Forelimb muscle (tissue), 1 donor: ENCODE measurements at regions not wholly inside any gene's neighbourhood (a gene's known extent, or its start where the extent isn't known, plus 50 kb on each side); places are given as distances from the start of the nearest gene placed in this dataset.
"Not testable (repeated sequence)": the region's sequence is repeated elsewhere in the genome, so short reads cannot be mapped to it uniquely, and the experiment has no call there.

Source experiments
- DNase-seq: peaks from one replicate; pipeline ENCODE4 v3.0.0-alpha.2; 2013; ENCODE audit warnings: low read depth

DNA sequence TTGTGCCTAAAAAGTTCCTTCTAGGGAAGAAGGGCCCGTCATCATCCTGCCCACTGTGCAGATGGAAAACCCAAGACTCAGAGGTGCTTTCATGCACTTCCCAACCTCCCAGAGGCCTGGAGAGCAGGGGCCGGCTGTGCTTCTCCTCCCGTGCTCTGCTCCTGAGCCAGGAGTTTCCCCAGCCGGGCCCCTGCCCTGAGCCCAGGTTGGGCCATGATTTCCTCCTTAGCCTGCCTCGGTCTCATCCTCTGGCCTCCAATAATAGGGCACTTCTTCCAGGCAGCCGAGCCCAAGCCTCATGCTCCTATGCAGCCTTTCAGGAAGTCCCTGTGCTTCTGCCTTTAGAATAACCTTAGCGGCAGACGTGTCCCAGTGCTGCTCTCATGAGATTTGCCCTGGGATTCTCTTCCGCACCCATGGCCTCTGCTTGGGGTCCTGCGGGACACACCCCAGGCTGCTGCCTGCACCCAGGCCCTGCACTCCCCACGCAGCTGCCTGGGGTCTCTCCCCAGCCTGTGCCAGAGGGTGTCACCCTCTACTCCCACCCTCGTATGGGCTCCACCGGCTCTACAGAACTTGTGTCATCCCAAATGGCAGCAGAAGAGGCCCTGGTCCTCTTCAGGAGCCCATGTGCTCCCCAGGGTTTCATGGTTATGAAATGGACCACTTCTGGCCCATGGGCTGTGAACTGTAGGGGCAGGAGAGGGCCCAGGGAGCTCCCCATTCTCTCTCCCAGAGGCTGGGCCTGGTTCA, 359.3 kb downstream of the ADGRD1 start:
- DNase-seq, result no peak

DNA sequence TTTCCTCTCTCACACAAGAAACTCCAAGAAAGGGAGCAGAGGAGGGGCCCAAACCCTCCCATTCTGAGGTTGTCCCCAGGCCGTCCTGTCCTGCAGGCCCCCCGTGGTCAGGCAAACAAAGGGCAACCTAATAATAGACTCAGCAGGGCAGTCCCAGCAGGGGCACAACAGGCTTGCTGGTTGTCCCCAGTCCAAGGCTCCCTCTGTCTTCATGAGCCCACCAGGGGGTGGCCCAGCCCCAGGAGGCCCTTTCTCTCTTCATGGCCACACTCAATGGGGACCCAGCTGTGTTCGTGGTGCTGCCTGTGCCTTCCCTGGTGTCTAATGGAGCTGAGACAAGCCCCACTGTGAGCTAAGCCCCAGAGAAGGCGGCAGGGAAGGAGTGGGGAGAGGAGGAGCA, 359.9 kb downstream of the ADGRD1 start:
- DNase-seq, result no peak

DNA sequence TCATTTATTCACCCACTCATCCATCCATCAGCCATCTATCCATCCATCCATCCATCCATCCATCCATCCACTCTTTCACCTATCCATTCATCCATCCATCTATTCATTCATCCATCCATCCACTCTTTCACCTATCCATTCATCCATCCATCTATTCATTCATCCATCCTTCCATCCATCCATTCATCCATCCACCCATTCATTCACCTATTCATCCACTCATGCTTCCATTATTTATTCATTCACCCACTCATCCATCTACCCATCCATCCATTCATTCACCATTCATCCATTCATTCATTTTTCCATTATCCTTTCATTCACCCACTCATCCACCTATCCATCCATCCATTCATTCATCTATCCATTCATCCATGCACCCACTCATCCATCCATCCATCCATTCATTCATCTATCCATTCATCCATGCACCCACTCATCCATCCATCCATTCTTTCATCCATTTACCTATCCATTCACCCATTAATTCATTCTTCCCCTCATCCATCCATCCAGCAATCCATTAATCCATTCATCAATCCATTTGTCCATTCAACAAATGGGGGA, 360.9 kb downstream of the ADGRD1 start:
- DNase-seq, result no peak

DNA sequence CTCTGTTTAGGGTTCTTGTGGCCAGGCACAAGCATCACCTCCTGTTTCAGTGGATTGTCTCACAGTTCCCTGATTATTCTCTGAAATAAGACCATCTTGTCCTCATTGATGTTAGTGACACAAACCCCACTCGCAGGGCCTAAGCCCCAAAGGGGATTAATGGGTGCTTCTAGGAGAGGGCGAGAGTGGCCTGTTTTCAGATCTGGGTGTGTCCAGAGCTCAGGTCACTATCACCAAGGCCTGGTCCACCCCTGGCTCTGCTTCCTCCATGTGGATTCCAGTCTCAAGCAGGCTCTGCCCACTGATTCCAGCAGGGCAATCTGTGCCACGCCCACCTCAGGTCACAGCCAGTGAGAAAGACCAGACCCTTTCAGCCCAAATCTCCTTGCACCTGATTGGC, 361.9 kb downstream of the ADGRD1 start:
- no peak for DNase-seq

DNA sequence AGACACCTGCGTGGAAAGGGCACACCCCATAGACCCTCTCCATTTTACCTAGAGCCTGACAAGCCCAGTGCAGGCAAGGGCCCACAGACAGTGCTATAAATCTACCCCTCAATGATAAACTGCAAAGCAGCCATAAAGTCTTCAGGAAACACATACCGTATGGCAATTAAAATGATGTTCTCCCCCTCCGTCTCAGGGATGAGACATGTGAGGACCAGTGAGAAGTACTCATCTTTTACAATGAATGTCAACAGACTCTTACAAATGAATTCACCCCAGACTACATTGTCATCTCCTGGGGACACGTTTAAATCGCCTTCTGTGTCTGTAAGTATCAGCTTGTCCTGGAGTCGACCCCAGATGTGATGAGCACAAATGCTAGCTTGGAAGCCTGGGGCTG, 362.7 kb downstream of the ADGRD1 start:
- no peak for DNase-seq

DNA sequence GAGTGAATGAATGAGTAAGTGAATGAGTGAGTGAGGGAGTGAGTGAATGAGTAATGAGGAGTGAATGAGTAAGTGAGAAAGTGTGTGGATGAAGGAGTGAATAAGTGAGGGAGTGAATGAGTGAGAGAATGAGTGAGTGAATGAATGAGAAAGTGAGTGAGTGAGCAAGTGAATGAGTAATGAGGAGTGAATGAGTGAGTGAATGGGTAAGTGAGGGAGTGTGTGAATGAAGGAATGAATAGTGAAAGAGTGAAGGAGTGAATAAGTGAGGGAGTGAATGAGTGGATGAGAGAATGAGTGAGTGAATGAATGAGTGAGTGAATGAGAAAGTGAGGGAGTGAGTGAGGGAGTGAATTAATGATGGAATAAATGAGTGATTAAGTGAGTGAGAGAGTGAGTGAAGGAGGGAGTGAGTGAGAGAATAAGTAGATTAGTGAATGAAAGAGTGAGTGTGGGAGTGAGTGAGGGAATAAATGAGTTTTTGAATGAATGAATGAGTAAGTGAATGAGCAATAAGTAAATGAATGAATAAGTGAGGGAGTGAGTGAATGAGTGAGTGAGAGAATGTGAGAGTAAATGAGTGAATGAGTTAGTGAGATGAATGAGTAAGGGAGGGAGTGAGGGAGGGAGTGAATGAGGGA, 364.5 kb downstream of the ADGRD1 start:
- no peak for DNase-seq

DNA sequence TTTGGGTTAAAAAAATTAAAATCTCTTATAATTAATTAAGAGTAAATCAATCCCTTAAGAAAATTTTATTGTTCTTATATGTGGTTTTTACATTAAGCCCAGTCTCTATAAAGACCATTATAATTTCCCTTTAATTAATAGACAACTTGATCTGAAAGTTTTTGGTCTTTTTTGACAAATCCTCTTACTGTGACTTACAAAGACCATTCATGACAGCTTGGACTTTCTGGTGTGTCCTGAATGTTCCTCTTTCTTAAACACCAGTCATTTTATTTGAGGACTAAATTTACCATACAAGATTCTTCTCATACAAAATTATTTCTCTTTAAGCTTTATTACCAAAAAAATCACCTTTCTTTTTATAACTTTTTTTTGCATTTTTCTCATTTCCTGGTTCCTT, 368.3 kb downstream of the ADGRD1 start:
- no peak for DNase-seq

DNA sequence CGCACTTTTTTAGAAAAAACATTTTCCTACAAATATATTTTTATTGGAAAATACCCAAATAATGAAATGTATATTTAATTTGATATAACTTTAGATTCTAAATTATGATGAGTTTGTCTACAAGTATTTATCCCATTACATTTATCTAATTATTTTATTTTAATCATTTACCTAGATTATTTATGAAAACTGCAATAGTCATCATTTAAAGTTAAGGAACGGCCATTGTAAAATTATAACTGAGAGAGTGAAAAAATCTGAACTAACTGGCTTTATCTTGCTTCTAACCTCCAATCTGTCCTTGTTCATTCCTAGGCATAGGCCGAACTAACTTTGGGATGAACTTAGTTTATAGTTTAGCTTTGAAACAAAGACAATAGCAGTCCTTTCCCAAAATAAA, 368.8 kb downstream of the ADGRD1 start:
- not testable (repeated sequence) for DNase-seq

DNA sequence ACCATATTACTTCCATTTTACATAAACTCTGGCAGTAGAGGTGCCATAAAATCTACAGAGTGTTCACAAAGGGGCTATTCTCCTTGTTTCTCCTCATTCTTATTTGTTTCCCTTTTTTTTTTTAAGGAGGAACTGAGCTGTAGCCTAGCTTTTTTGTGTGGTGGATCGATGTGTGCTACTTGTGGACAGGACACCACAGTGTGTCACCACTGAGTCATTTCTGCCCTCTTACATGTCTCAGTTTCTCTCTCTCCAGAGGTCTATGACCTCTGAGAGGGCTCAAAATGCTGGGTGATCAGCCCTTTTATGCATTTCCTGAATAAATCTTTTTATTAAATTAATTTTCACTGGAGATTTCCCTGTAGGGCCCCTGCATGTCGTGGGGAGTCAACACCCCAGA, 370.2 kb downstream of the ADGRD1 start:
- no peak for DNase-seq

DNA sequence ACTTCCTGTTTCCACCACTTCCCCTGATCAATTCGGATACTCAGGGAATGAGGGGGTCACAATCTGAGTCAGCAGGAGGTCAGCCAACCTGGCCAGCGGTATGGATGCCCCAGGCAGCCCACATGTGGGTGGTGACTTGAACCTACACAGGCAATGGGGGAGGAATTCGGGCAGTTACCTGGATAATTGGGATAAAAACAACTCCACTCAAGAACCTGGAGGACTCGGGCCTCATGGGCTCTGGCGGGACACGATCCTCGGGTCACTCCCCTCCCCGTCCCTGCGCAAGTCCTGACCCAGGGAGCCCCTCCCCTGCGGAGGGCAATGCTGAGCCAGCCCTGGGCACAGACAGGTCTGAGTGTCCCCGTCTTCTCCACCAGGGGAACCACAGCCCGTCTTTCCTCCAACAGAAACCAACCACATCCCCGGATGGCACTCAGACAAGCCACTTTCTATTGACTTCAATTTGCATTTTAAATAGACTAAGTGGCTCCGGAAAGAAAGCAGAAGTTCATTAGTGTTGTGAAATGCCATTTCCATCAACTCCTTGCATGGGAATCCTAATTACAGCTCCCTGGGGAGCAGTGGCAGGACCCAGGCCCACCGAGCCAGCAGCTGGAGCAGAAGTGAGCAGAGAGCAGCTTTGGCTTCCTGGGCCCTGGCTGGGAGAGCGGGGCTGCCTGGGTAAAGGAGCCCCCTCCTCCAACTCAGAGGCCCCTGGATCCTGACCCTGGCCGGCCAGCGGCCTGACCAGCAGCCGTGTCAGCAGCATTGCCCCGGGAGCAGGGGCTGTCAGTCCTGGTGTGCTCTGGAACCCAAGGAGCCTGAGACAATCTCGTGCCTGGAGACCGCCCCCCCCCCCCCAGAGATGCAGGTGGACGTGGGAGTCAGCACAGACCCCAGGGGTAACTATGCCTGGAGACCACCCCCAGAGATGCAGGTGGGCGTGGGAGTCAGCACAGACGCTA, 374.1 kb downstream of the ADGRD1 start:
- no peak for DNase-seq

DNA sequence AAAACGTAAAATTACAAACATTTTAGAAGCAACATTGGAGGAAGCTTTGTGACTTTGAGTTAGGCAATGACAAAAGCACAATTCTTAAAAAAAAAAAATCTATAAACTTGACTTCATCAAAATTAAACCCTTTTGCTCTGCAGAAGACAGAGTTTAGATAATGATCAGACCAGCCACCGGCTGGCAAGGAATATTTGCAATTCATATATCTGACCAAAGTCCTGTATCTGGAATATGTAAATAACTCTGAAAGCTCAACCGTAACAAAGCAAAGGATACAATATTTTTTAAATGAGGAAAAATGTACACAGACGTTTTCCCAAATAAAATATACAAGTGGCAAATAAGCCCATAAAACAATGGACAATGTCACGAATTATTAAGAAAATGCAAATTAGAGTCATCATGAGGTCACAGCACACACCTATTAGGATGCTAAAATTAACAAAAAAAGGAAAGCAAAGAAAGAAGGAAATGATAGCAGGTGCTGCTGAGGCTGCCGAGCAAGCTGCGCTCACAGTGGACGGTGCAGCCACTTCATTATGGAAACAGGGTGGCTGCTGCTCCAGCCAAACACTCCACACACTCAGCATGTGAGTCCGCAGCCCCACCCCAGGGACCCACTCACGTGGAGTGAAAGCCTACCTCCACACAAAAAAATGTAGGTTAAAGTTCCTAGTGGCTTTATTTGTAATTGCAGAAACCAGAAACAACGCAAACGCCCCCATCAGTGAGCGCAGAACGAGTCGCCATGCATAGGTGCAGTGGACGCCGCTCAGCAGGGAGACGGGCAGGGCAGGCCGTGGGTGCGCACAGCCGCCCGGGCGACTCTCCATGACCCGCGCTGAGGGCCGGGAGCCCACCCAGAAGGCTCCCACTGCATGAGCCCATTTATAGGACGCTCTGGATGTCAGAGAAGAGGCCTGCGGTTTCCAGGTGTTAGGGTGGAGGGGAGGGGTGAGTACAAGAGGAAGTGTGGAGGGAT, 375.4 kb downstream of the ADGRD1 start:
- not testable (repeated sequence) for DNase-seq

DNA sequence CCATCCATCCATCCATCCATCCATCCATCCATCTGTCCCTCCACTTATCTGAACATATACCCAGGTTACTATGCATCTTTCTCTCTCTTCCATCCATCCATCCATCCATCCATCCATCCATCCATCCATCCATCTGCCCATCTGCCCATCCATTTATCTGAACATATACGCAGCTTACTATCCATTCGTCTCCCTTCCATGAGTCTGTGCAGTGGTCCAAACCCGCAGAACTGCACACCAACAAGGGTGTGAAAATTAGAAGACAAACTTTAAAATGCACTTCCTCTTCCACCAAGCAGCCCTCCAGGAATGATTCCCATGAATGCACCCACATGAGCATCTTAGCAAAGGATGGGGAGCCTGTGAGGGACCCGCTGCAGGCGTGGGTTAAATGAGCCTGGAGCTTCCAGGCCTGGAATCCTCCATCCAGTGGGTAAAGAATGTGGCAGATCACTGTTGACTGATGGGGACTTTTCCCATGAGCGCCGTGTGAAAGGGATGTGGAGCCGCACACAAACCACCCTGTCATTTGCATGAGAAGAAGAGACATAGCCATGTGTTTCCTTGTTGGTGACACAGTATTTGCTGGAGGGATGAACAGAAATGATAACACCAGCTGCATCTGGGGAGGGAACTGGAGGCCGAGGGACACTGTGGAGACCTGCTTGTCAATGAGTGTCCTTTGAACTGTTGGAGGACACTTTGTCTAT, 376.6 kb downstream of the ADGRD1 start:
- DNase-seq, result no peak

DNA sequence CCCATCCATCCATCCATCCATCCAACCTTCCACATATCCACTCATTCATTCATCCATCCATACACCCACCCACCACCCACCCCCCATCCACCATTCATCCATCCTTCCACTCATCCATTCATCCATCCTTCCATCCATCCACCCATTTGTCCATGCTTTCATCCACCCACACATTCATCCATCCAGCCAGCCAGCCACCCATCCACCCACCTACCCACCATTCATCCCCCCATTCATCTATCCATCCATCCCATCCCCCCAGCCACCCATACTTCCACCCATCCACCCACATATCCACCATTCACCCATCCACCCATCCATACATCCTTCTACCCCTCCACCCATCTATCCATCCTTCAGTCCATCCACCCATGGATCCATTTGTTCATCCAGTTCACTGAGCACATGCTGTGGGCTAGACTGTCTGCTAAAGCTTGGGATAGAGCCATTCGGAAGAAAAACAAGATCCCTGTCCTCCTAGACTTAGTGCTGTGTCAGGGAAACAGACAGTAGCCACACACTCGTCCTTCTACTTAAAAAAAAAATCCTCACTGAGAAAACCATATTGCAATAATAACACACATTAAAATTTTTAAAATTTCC, 377.5 kb downstream of the ADGRD1 start:
- no peak for DNase-seq

DNA sequence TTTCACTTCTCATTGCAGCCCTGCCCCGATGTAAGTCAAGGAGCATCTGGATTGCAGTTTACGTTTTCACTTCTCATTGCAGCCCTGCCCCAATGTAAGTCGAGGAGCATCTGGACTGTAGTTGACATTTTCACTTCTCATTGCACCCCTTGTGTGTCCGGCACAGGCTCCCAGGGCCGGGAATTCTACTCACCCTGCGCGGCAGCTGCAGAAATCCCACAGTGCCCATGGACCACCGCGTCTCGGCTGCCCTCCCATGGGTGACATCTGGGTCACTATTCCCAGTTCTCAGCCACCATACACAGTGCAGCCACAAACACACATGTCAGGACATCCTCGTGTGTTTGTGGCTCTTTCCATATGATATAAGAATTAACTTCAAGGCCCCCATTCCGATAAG, 378.5 kb downstream of the ADGRD1 start:
- DNase-seq, result no peak

DNA sequence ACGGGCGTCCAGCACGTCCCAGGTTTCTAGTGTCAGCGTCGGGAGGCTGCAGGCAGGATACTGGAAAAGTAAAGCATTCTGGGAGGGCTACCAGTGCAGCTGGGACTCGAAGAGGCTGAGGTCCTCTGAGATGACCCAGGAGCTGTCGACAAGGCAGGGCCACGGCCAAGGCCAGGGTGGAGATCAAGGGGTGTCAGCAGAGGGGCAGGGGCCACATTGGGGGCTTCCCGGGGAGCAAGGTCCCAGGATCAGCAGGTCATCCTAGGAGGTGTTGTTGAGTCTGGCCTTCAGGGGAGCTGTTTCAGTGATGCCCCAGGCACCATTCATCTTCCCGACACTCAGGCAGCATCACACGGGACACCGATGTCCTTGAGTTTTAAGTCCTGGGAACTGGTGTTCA, 377.8 kb upstream of the SFSWAP start:
- DNase-seq, result no peak

DNA sequence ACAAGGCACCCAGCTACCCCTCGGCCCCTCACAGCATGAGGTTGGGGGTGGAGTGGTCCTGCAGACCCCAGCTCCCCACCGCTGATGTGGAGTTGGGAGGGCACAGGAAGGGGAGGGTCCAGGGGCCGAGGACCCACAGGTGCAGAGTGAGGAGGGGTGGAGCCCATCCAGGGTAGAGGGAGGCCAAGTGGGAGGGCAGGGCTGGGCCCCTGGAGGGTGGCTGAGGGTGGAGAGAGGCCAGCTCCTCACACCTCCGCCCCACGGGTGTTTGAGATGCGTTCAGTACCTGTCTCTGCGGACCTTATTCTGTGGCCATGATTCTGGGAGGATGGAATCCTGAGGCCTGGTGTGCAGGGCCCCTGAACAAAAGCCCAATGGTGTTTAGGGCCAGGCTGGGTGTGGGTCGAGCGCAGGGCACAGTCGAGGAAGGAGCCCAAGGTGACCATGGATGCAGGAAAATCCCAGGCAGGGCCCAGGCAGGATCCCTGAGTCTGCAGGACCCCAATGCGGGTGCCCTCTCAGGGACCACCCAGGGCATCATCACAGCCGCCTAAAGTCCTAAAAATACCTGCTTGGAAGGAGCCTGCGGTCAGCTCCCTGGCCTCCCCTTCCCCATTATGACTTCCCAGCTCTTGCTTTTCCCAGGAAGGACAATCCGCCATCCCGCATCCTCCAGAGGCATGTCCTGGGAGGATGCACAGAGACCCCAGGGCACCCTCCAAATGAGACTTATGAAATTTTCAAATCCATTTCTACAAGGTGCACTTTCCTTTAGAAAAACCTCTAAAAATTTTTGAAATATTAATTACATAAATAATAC, 377.1 kb upstream of the SFSWAP start:
- no peak for DNase-seq

DNA sequence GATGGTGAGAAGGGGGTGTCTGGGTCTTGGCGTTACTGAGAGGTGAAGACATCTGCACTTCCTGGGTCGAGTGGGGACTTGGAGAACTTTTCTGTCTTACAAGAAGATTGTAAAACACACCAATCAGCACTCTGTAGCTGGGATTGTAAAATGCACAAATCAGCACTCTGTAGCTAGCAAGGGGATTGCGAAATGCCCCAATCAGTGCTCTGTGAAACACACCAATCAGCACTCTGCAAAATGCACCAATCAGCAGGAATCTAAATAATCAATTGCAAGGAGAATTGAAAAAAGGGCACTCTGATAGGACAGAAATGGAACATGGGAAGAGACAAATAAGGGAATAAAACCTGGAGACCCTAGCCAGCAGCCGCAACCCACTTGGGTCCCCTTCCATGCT, 376.1 kb upstream of the SFSWAP start:
- DNase-seq, result no peak

DNA sequence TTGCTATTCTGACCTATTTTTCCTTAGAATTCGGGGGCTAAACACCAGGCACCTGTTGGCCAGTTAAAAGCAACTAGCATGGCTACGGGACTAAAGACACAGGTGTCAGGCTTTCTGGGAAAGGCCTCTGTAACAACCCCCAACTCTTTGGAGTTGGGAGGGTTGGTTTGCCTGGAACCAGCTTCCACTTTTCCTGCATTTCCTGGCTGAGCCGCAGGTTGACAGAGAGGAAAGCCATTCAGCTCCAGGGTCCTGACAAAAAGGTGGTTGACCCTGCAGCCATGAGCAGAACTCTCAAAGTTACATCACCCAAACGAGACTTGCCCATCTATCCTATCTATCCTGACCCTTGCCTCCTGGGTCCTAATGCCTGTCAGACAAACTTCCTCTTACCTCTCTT, 375.4 kb upstream of the SFSWAP start:
- no peak for DNase-seq

DNA sequence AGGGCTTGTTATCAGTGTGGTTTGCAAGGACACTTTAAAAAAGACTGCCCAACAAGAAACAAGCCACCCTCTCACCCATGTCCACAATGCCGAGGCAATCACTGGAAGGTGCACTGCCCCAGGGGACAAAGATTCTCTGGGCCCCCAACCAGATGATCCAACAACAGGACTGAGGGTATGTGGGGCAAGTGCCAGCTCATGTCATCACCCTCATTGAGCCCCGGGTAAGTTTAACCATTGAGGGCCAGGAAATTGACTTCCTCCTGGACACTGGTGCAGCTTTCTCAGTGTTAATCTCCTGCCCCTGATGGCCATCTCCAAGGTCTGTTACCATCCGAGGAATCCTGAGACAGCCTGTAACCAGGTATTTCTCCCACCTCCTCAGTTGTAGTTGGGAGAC, 373.0 kb upstream of the SFSWAP start:
- not testable (repeated sequence) for DNase-seq
